Right cardiac atrium (tissue), 5 donors: ENCODE measurements at regions not wholly inside any gene's neighbourhood (a gene's known extent, or its start where the extent isn't known, plus 50 kb on each side); places are given as distances from the start of the nearest gene placed in this dataset.

ENCODE experiments used
- ATAC-seq, 2 donors: fragments of 200-7000 bp; cut with Tn5 transposase; one replicate each; pipeline versions ENCODE4 v1.8.0 to v1.9.1; 2020; ENCODE audit warnings: moderate library complexity in 2 of 2, mild to moderate bottlenecking in 1 of 2
- DNase-seq, 3 donors: peaks; one replicate each; pipeline ENCODE4 v3.0.0-alpha.2; 2020
- H3K27ac ChIP-seq: one replicate; pipeline ENCODE4 v1.5.1; 2013; ENCODE audit warnings: mild to moderate bottlenecking, low read length, control low read depth, moderate library complexity
- H3K27me3 ChIP-seq: one replicate; pipeline ENCODE4 v1.6.1; 2013; ENCODE audit not compliant: control insufficient read depth, insufficient read depth
- H3K4me1 ChIP-seq: one replicate; pipeline ENCODE4 v1.6.1; 2013; ENCODE audit warnings: low read length; ENCODE audit not compliant: control insufficient read depth, insufficient read depth
- H3K4me3 ChIP-seq: one replicate; pipeline ENCODE4 v1.5.1; 2013; ENCODE audit warnings: low read length, control low read depth
- H3K9me3 ChIP-seq: one replicate; pipeline ENCODE4 v1.6.1; 2013; ENCODE audit warnings: low read length; ENCODE audit not compliant: control insufficient read depth
- WGBS: extraction: QIAGEN DNeasy Blood & Tissue Kit; methylation state at CpG from one replicate; pipeline ENCODE4 v1.1.7; 2013; 5-methylcytosine and 5-hydroxymethylcytosine counted together
- intact Hi-C, 4 donors: fragments of 100-400 bp; cut with DNase I; formaldehyde crosslinking; loops; one replicate each; pipeline versions ENCODE4 v1.11.0 to v1.14.0; 2022 to 2023
- donor health status: healthy with polysubstance abuse.
- donor health status: DM: no; HTN: yes; CAD: no.
- donor health status: DM: no; HTN: no; CAD: no.
- donor health status: DM: no; HTN: yes; CAD: no; lungs with severe emphysema.
- donor health status: DM: yes; HTN: yes; CAD: no.

DNA sequence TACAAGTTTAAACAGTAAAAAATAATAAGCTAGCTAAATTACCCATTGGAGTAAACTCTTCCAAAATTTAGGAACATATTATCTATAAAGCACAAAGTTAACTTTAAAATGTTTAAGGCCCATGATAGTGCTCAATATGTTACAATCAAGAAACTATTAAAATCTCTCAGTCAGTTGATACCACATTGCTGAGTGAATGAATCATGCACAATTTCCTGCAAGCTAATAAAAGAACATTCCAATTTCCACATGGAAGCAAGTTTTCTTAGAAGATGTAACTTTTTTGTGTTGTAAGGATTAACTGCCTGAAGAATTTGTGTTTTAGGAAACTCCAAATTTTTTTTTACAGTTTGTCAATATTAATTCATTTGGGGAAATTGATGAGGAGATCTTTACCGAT is 666.6 kb downstream of the SLITRK1 start:
- DNase-seq, result no peak

DNA sequence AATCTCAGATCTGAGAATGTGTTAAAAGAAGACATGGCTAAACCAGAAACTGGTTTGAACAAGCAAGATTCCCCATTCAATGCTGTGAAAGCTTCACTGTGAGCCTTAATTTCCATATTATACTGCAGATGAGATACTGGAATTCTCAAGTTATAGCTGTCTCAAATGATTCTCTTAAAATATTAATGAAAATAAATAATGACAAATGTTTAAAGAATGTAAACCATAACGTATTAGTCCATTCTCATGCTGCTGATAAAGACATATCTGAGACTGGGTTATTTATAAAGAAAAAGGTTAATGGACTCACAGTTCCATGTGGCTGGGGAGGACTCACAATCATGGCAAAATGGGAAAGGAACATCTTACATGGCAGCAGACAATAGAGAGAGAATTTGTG is 667.8 kb downstream of the SLITRK1 start:
- intact Hi-C loops, result no loop called here
- Histone ChIP-seq H3K9me3 (no peaks in the 10 kb centered on the region), H3K4me1 (no peaks in the 10 kb centered on the region), H3K27me3 (no peaks in the 10 kb centered on the region), H3K4me3 (no peak overlapping the region), H3K27ac (no peak overlapping the region)
- ATAC-seq (no peak), DNase-seq (no peak)
- WGBS, result 42% methylated on average over 1 of the region's 1 CpG

More for the DNA sequence above, 666.6 kb downstream of the SLITRK1 start:
- Histone ChIP-seq H3K4me3 (no peak overlapping the region), H3K27me3 (no peaks in the 10 kb centered on the region), H3K27ac (no peak overlapping the region), H3K9me3 (no peaks in the 10 kb centered on the region), H3K4me1 (no peaks in the 10 kb centered on the region)
- 74% methylated on average over 1 of the region's 1 CpG for WGBS
- intact Hi-C loops, result no loop called here
- ATAC-seq, result no peak

DNA sequence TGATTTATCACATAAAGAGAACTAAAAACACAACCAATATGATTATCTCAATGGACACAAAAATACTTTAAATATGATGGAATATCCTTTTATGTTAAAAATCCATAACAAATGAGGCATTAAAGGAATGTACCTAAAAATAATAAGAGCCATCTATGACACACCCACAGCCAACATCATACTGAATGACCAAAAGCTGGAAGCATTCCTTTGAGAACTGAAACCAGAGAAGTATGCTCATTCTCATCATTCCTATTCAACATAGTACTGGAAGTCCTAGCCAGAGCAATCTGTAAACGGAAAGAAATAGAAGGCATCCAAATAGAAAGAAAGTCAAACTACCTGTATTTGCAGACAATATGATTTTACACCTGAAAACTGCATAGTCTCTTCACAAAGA is 671.0 kb downstream of the SLITRK1 start:
- H3K27ac ChIP-seq, result no peak overlapping the region
- ATAC-seq, result no peak
- WGBS, result 71% methylated on average over 1 of the region's 1 CpG
- H3K4me3 ChIP-seq, result no peak overlapping the region
- no peaks in the 10 kb centered on the region for H3K27me3 ChIP-seq
- H3K4me1 ChIP-seq, result no peaks in the 10 kb centered on the region
- no peaks in the 10 kb centered on the region for H3K9me3 ChIP-seq
- DNase-seq, result no peak
- intact Hi-C loops, result no loop called here

DNA sequence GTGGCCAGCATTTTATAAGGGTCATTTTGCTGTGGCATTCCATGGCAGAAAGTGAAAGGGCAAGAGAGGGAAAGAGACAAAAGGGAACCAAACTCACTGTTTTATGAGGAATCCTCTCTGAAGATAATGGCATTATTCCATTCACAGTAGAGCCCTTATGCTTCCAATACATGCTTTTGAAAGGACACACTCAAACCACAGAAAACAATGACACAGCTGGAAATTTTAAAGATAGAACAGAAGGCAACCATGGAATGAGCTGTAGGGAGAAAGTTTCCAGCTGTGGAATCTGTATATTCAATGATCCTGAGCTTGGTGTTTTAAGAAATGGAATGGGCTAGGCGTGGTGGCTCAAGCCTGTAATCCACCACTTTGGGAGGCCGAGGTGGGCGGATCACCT is 677.4 kb downstream of the SLITRK1 start:
- Histone ChIP-seq H3K9me3 (peaks cover 2% of the 10 kb centered on the region), H3K27me3 (no peaks in the 10 kb centered on the region), H3K4me1 (no peaks in the 10 kb centered on the region), H3K27ac (no peak overlapping the region), H3K4me3 (no peak overlapping the region)
- ATAC-seq (no peak), DNase-seq (no peak)
- intact Hi-C loops, result no loop called here
- WGBS, result 86% methylated on average over 3 of the region's 3 CpGs

DNA sequence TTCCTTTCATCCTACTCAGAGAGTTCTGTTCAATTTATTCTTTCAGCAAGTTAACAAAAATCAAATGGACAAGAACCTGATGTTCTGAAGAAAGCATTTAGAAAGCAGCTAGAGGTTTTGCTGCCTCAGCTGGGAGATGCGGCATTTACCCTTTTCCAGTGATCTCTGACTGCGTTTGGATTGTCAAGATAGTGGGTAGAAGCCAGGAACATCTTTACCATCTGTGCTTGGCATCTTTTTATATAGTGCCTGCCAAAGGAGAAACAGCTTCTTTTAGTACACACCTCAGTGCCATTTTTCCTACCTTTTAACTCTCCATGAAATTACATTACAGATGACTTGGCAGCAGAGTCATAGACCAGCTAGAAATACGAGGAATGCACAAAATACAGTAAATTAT is 680.8 kb downstream of the SLITRK1 start:
- no peak for ATAC-seq
- WGBS, result 60% methylated on average over 3 of the region's 3 CpGs
- no peaks in the 10 kb centered on the region for H3K27me3 ChIP-seq

DNA sequence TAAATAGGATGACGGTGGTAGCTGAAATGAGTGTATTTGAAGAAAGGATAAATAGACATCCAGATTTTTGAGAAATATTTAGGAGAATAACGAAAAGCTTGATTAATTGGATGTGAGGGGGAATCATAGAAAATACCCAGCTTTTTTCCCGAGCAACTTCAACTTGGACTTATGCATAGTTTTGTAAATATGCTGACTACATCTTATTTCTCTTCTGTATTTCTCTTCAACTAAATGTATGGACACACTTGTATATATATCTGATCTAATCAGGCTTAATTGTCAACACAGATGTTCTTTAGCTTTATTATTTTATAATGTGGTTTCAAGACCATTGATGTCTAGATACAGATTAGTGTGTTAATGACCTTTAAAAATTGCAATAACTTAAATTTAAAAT is 685.0 kb downstream of the SLITRK1 start:
- intact Hi-C loops, result no loop called here
- no peak overlapping the region for H3K4me3 ChIP-seq
- peaks cover 2% of the 10 kb centered on the region for H3K9me3 ChIP-seq
- no peaks in the 10 kb centered on the region for H3K27me3 ChIP-seq
- ATAC-seq (no peak), DNase-seq (no peak)
- 79% methylated on average over 3 of the region's 3 CpGs for WGBS
- no peaks in the 10 kb centered on the region for H3K4me1 ChIP-seq
- no peak overlapping the region for H3K27ac ChIP-seq

More for the DNA sequence above, 680.8 kb downstream of the SLITRK1 start:
- DNase-seq, result no peak
- H3K27ac ChIP-seq, result no peak overlapping the region
- no peak overlapping the region for H3K4me3 ChIP-seq
- H3K4me1 ChIP-seq, result no peaks in the 10 kb centered on the region
- intact Hi-C loops, result no loop called here
- peaks cover 2% of the 10 kb centered on the region for H3K9me3 ChIP-seq

DNA sequence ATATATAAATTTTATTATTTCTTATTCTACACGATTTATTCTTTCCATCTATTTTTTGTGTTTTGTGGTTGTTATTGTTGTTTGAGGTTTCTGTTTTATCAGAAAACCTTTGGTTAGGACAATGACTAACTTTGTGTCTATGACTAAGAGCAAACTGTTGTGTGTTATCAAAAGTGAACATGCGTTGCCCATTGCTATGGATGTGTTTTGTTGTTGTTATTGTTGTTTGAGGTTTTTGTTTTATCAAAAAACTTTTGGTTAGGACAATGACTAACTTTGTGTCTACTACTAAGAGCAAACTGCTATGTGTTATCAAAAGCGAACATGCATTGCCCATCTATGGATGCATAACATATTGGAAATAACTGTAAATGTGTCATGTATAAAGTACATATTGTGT is 692.3 kb downstream of the SLITRK1 start:
- H3K4me1 ChIP-seq, result no peaks in the 10 kb centered on the region
- 75% methylated on average over 3 of the region's 3 CpGs for WGBS
- DNase-seq, result no peak
- H3K9me3 ChIP-seq, result no peaks in the 10 kb centered on the region
- intact Hi-C loops, result no loop called here
- no peak overlapping the region for H3K27ac ChIP-seq
- no peak for ATAC-seq
- H3K4me3 ChIP-seq, result no peak overlapping the region
- no peaks in the 10 kb centered on the region for H3K27me3 ChIP-seq

DNA sequence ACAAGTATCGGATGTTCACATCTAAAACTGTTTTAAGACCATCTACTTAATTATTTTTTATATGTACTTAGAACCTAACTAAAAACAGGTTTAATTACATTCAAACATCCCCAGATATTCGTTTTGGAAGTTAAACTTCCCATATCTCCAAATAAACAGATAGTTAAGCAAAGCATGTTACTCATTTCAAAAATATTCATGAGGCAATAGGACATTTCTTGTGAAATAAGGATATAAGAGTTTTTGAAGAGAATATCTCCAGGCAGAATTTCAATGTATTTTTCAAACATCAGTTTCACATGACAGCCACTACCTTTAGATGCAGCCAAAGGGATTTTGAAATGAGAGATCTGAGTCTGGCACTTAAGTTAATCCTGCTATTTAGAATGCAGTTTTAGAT is 697.5 kb downstream of the SLITRK1 start:
- WGBS, result 56% methylated on average over 2 of the region's 2 CpGs
- H3K4me3 ChIP-seq, result no peak overlapping the region
- ATAC-seq, result no peak
- intact Hi-C loops, result no loop called here
- H3K27ac ChIP-seq, result no peak overlapping the region
- no peaks in the 10 kb centered on the region for H3K27me3 ChIP-seq
- no peaks in the 10 kb centered on the region for H3K4me1 ChIP-seq
- H3K9me3 ChIP-seq, result no peaks in the 10 kb centered on the region
- DNase-seq, result no peak

DNA sequence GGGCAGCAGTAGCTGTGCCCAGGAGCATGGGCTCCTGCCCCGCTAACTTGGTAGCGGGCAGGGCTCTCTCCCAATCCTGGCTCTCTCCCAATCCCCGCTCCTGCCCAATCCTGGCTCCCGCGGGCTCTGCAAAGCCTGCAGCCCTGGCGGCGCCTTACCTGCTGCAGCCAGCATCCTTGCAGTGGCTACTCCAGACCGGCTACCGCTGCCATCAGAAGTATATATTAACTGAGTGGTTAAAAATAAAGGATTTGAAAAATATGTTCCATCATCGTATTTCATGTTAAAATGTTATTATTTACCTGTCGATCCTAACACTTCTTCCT is 698.2 kb downstream of the SLITRK1 start:
- Histone ChIP-seq H3K4me1 (no peaks in the 10 kb centered on the region), H3K27ac (no peak overlapping the region), H3K4me3 (no peak overlapping the region), H3K27me3 (no peaks in the 10 kb centered on the region), H3K9me3 (no peaks in the 10 kb centered on the region)
- ATAC-seq, result no peak
- 93% methylated on average over 11 of the region's 11 CpGs for WGBS
- intact Hi-C loops, result no loop called here
- no peak for DNase-seq

DNA sequence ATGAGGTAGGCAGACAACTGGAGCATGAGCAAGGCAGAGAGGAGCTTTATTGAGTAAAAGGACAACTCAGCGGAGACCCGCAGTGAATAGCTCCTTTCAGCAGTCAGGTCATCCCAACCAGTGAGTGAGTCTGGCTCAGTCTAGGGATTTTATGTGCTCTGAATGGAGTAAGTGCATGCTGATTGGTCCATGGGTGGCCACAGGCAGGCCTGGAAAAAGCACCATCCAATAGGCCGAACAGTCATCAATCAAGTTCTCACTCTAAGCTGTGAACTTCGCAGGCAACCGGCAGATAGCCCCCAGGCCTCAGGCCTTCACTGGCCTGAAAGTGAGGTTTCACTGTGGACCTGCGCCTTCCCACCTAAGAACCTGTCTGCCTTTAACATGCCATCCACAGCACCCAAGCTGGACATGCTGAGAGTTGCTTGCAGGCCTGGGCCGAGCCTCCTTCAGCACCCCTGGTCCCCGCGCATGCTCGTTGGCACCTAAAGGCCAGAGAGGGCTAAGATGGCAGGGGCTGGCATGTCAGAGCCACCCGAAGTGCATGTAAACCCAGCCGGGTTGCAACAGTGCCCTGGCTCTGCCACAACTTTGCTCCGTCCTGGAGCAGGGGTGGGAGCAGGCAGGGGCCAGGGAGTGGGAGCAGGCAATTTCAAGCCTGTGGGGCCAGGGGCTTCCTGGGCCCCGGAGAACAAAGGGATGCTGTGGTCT is 698.7 kb downstream of the SLITRK1 start:
- WGBS, result 92% methylated on average over 14 of the region's 14 CpGs

DNA sequence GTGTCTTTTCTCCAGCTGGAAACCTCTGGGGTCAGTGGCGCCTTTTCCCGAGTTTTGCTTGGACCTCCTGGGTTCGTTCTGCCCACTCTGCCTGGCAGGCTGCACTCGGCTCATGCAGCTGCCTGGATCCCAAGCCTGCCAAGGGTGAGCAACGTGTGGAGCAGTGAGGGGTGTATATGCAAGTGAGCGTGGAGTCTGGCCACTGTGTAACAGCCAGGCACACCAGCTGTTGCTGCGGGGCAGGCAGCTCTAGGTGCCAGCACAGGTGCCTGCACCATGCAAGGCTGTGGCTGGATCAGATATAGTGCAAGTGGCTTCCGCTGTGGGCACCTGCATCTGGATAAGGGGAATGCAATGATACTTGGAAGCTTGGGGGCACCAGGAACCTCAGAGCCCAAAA is 699.4 kb downstream of the SLITRK1 start:
- H3K9me3 ChIP-seq, result no peaks in the 10 kb centered on the region
- no peak overlapping the region for H3K4me3 ChIP-seq
- H3K27me3 ChIP-seq, result no peaks in the 10 kb centered on the region
- intact Hi-C loops, result no loop called here
- no peaks in the 10 kb centered on the region for H3K4me1 ChIP-seq
- no peak overlapping the region for H3K27ac ChIP-seq
- ATAC-seq, result no peak
- no peak for DNase-seq
- 79% methylated on average over 8 of the region's 8 CpGs for WGBS

More for the DNA sequence above, 698.7 kb downstream of the SLITRK1 start:
- H3K9me3 ChIP-seq, result no peaks in the 10 kb centered on the region
- ATAC-seq, result no peak
- DNase-seq, result no peak
- no peaks in the 10 kb centered on the region for H3K4me1 ChIP-seq
- H3K4me3 ChIP-seq, result no peak overlapping the region
- intact Hi-C loops, result no loop called here
- H3K27me3 ChIP-seq, result no peaks in the 10 kb centered on the region
- no peak overlapping the region for H3K27ac ChIP-seq

DNA sequence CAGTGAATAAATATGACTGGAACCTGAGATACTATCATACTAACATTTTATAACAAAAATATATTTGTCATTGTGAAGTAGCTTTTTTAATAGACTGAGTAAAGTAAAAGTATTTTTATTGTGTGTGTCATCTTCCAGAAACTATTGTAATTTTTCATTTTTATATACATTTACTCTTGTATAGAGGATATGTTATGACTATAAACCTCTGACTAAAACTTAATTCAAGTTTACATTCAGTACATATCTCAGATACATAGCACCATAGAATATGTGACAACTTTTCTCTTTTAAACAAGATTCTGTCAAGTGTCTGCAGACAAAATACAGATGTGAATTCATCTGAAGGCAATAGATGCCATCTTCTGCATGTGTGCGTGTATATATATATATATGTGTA is 704.3 kb downstream of the SLITRK1 start:
- no peaks in the 10 kb centered on the region for H3K27me3 ChIP-seq
- no peaks in the 10 kb centered on the region for H3K9me3 ChIP-seq
- no peak for ATAC-seq
- no peak overlapping the region for H3K4me3 ChIP-seq
- DNase-seq, result no peak
- WGBS, result 0% methylated on average over 1 of the region's 1 CpG
- intact Hi-C loops, result no loop called here
- H3K27ac ChIP-seq, result no peak overlapping the region
- no peaks in the 10 kb centered on the region for H3K4me1 ChIP-seq
